NOMO-1 treated with DMSO at 0.1 percent for 48 hours (cell line): ENCODE measurements at regions not wholly inside any gene's neighbourhood (a gene's known extent, or its start where the extent isn't known, plus 50 kb on each side); places are given as distances from the start of the nearest gene placed in this dataset.
A peak's percentile ranks its signal among the peaks of the same experiment; 100 is the strongest.
"Not testable (repeated sequence)": the region's sequence is repeated elsewhere in the genome, so short reads cannot be mapped to it uniquely, and the experiment has no call there.

Experiments
- DNase-seq: peaks from one replicate; lab custom pipeline; 2025; ENCODE audit not compliant: unreplicated experiment; lab: John Stamatoyannopoulos, UW

- DNase-seq: not testable (repeated sequence)
Measured at GRCh38 chr18:64369830-64370440, 221.0 kb upstream of the LINC00305 start.

- DNase-seq: no peak
Measured at GRCh38 chr18:64365106-64365505, 216.2 kb upstream of the LINC00305 start.

GRCh38 chr18:64337673-64338072 is 188.8 kb upstream of the LINC00305 start:
- no peak for DNase-seq

GRCh38 chr18:64337018-64337417 is 188.1 kb upstream of the LINC00305 start:
- DNase-seq: peak; percentile 31

GRCh38 chr18:64334748-64335147 is 185.9 kb upstream of the LINC00305 start:
- no peak for DNase-seq

- no peak for DNase-seq
Measured at GRCh38 chr18:64333584-64333983, 184.7 kb upstream of the LINC00305 start.

- DNase-seq: no peak
Measured at GRCh38 chr18:64332835-64333234, 183.9 kb upstream of the LINC00305 start.

- DNase-seq: no peak
Measured at GRCh38 chr18:64331419-64331818, 182.5 kb upstream of the LINC00305 start.

GRCh38 chr18:64330931-64331330 is 182.0 kb upstream of the LINC00305 start:
- DNase-seq: no peak

- DNase-seq: no peak
Measured at GRCh38 chr18:64330161-64330560, 181.3 kb upstream of the LINC00305 start.

GRCh38 chr18:64322189-64322588 is 173.3 kb upstream of the LINC00305 start:
- no peak for DNase-seq

GRCh38 chr18:64318547-64318946 is 169.7 kb upstream of the LINC00305 start:
- DNase-seq: no peak

GRCh38 chr18:64311859-64312258 is 163.0 kb upstream of the LINC00305 start:
- no peak for DNase-seq

GRCh38 chr18:64295839-64296238 is 147.0 kb upstream of the LINC00305 start:
- DNase-seq: no peak

GRCh38 chr18:64294967-64295366 is 146.1 kb upstream of the LINC00305 start:
- DNase-seq: no peak

- DNase-seq: no peak
Measured at GRCh38 chr18:64288432-64288831, 139.5 kb upstream of the LINC00305 start.

- no peak for DNase-seq
Measured at GRCh38 chr18:64287926-64288325, 139.0 kb upstream of the LINC00305 start.

- no peak for DNase-seq
Measured at GRCh38 chr18:64283059-64283458, 134.2 kb upstream of the LINC00305 start.

- DNase-seq: no peak
Measured at GRCh38 chr18:64278026-64278425, 129.1 kb upstream of the LINC00305 start.

- no peak for DNase-seq
Measured at GRCh38 chr18:64276311-64277090, 127.6 kb upstream of the LINC00305 start.

- no peak for DNase-seq
Measured at GRCh38 chr18:64275593-64276300, 126.9 kb upstream of the LINC00305 start.

GRCh38 chr18:64273724-64274123 is 124.8 kb upstream of the LINC00305 start:
- no peak for DNase-seq
